ENCODE measurements at regions not wholly inside any gene's neighbourhood (a gene's known extent, or its start where the extent isn't known, plus 50 kb on each side); places are given as distances from the start of the nearest gene placed in this dataset.

DNA sequence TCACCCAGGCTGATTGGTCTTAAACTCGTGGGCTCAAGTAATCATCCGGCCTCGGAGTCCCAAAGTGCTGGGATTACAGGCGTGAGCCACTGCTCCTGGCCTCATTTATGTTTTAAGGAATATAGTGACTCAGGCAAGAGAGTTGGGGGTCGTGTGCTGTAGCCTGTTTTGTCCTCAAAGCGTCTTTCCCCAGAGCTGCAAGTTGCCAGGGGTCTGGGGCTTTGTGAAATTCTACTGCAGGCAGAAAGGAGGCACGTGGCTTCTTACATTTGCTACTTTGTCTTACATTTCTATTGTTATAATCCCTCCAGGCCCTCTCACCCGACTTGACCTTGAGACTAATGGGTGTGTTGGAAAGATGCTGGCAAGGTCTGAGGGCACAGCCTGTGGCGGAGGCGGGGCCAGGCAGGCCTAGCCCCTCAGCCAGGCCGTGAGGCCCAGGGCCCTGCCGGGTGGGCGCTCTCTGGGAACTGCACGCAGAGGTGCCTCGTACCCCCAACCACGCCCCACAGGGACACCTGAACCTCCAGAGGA lies 85.8 kb upstream of the NDUFV2 start:
- peaks cover 8% of the 10 kb centered on the region; the same call in 1 of the 2 replicates for H3K9me3 ChIP-seq (ENCODE audit: control insufficient read depth, insufficient read depth, low read depth, low read length)
- in situ Hi-C loops (cut with HindIII; ENCODE audit: low pct_unique_long_range_greater_than_20kb, low sequenced_read_pairs) = no loop called here
- no TSS peak for BruUV-seq (replicated peaks)
- H3K27me3 ChIP-seq (ENCODE audit: control insufficient read depth, insufficient read depth, low read length) = no peaks in the 10 kb centered on the region
- ATAC-seq = peak; percentile 82
- H3K27ac ChIP-seq (ENCODE audit: low read length) = peak overlapping the region; percentile 88
- no peak for DNase-seq (ENCODE audit: low read depth, low spot score)
- intact Hi-C loops (cut with micrococcal nuclease; ENCODE audit: unreplicated experiment) = no loop called here
- no peak for TF ChIP-seq TCF7L2 (IDR thresholded peaks at IDR 0.05; ENCODE audit: low read depth, low read length)
- no peak for TF ChIP-seq SIN3A (IDR thresholded peaks at IDR 0.05; ENCODE audit: borderline replicate concordance, insufficient read depth, low read depth, low read length)
- H3K4me1 ChIP-seq (ENCODE audit: control insufficient read depth, insufficient read depth, low read length) = peaks cover 23% of the 10 kb centered on the region
- H3K4me3 ChIP-seq (ENCODE audit: low read depth in 2 of 2, low read length in 2 of 2) = peak overlapping the region; percentile 21 to 47
- POLR2A ChIA-PET = no interaction called here
- no peaks in the 10 kb centered on the region for H3K36me3 ChIP-seq (ENCODE audit: control insufficient read depth, insufficient read depth, low read length)
- CTCF ChIA-PET = no interaction called here

DNA sequence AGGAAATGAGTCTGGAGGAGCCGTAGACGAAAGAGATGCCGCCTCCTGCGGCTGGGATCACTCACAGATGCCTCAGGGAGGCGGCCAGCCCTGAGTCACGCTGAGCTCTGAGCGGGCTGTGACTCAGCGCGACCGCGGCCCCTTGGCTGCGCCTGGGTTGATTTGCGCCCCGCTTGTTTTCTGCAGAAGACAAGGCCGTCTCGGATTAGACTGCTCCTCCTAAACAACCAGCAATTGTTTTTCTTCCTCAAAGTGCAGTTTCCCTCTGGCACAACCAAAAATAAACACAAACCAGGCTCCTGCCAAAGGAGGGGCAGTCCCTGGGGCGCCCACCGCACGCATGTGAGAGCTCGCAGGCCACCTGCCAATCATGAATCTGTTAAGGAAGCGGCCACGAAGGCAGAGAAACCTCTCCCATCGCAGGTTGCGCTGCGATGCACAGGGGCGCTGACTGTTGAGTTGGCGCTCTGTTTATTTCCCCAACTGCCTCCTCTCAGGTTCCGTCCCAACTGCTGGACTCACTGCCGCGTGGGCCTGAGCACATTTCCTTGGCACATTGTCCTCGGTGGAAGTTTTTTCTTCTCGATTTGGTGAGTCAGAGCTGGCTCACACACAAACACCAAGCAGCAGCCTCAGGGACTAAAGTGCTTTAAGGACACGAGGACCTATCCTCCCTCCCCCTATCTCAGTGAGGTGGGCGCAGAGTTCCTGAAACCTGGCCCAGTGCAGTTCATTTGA lies 85.2 kb upstream of the NDUFV2 start:
- in situ Hi-C loops (cut with HindIII; ENCODE audit: low pct_unique_long_range_greater_than_20kb, low sequenced_read_pairs) = no loop called here
- DNase-seq (ENCODE audit: low read depth, low spot score) = peak; percentile 73
- peaks cover 8% of the 10 kb centered on the region; the same call in 1 of the 2 replicates for H3K9me3 ChIP-seq (ENCODE audit: control insufficient read depth, insufficient read depth, low read depth, low read length)
- ChIA-PET CTCF (no interaction called here), POLR2A (no interaction called here)
- no TSS peak for BruUV-seq (replicated peaks)
- no peaks in the 10 kb centered on the region for H3K27me3 ChIP-seq (ENCODE audit: control insufficient read depth, insufficient read depth, low read length)
- H3K4me1 ChIP-seq (ENCODE audit: control insufficient read depth, insufficient read depth, low read length) = peaks cover 23% of the 10 kb centered on the region
- no peaks in the 10 kb centered on the region for H3K36me3 ChIP-seq (ENCODE audit: control insufficient read depth, insufficient read depth, low read length)
- intact Hi-C loops (cut with micrococcal nuclease; ENCODE audit: unreplicated experiment) = no loop called here
- peak overlapping the region; percentile 21 to 47 for H3K4me3 ChIP-seq (ENCODE audit: low read depth in 2 of 2, low read length in 2 of 2)
- peak overlapping the region; percentile 88 for H3K27ac ChIP-seq (ENCODE audit: low read length)
- peak; percentile 96 for ATAC-seq
- 0 out of 2 replicates have a peak, but pooled peaks have one; percentile 22 for TF ChIP-seq POLR2AphosphoS5 (IDR thresholded peaks at IDR 0.05; ENCODE audit: low read depth, low read length)
- peak; percentile 88 for TF ChIP-seq TCF7L2 (IDR thresholded peaks at IDR 0.05; ENCODE audit: low read depth, low read length)
- TF ChIP-seq, protein P1, sequence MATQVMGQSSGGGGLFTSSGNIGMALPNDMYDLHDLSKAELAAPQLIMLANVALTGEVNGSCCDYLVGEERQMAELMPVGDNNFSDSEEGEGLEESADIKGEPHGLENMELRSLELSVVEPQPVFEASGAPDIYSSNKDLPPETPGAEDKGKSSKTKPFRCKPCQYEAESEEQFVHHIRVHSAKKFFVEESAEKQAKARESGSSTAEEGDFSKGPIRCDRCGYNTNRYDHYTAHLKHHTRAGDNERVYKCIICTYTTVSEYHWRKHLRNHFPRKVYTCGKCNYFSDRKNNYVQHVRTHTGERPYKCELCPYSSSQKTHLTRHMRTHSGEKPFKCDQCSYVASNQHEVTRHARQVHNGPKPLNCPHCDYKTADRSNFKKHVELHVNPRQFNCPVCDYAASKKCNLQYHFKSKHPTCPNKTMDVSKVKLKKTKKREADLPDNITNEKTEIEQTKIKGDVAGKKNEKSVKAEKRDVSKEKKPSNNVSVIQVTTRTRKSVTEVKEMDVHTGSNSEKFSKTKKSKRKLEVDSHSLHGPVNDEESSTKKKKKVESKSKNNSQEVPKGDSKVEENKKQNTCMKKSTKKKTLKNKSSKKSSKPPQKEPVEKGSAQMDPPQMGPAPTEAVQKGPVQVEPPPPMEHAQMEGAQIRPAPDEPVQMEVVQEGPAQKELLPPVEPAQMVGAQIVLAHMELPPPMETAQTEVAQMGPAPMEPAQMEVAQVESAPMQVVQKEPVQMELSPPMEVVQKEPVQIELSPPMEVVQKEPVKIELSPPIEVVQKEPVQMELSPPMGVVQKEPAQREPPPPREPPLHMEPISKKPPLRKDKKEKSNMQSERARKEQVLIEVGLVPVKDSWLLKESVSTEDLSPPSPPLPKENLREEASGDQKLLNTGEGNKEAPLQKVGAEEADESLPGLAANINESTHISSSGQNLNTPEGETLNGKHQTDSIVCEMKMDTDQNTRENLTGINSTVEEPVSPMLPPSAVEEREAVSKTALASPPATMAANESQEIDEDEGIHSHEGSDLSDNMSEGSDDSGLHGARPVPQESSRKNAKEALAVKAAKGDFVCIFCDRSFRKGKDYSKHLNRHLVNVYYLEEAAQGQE (IDR thresholded peaks at IDR 0.05; ENCODE audit: insufficient read depth in 1 of 2, low read depth in 2 of 2, low read length in 1 of 2) = no peak

DNA sequence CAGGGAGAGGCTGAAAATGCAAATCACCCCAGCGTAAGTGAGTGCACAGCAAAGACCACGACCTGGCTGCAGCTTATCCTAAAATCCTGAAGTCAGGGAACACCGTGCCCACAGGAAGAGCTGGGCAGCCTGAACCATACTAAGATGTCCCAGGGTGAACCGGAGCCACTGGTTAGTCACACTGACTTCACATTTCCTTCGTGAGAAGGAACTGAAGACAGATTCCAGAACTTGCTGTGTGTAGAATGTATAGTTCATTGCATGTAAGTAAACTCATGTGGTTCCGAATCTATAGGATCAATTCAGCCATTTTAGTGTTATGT lies 84.6 kb upstream of the NDUFV2 start:
- in situ Hi-C loops (cut with HindIII; ENCODE audit: low pct_unique_long_range_greater_than_20kb, low sequenced_read_pairs) (no loop called here), intact Hi-C loops (cut with micrococcal nuclease; ENCODE audit: unreplicated experiment) (no loop called here)
- Histone ChIP-seq H3K27me3 (ENCODE audit: control insufficient read depth, insufficient read depth, low read length) (no peaks in the 10 kb centered on the region), H3K4me1 (ENCODE audit: control insufficient read depth, insufficient read depth, low read length) (peaks cover 23% of the 10 kb centered on the region), H3K36me3 (ENCODE audit: control insufficient read depth, insufficient read depth, low read length) (no peaks in the 10 kb centered on the region), H3K27ac (ENCODE audit: low read length) (peak overlapping the region; percentile 88), H3K4me3 (ENCODE audit: low read depth in 2 of 2, low read length in 2 of 2) (peak overlapping the region; percentile 21 to 47), H3K9me3 (ENCODE audit: control insufficient read depth, insufficient read depth, low read depth, low read length) (peaks cover 8% of the 10 kb centered on the region; the same call in 1 of the 2 replicates)
- CTCF ChIA-PET = interaction anchor here (1.1 kb wide), 1 partner anchor 18 kb away, joined by 3 read pairs; no protein-coding TSS in a partner anchor
- no peak; the same call in 1 of the 2 replicates for ATAC-seq
- POLR2A ChIA-PET = no interaction called here
- BruUV-seq (replicated peaks) = no TSS peak
- no peak for TF ChIP-seq CTCF (IDR thresholded peaks at IDR 0.05)
- TF ChIP-seq TCF7L2 (IDR thresholded peaks at IDR 0.05; ENCODE audit: low read depth, low read length) = no peak
- no peak for TF ChIP-seq SIN3A (IDR thresholded peaks at IDR 0.05; ENCODE audit: borderline replicate concordance, insufficient read depth, low read depth, low read length)
- TF ChIP-seq POLR2AphosphoS5 (IDR thresholded peaks at IDR 0.05; ENCODE audit: low read depth, low read length) = no peak
- TF ChIP-seq, protein P1 (IDR thresholded peaks at IDR 0.05; ENCODE audit: insufficient read depth in 1 of 2, low read depth in 2 of 2, low read length in 1 of 2) = no peak
- DNase-seq (ENCODE audit: low read depth, low spot score) = no peak

Measured in Panc1 (cell line).